Endothelial cell of umbilical vein (primary cell): ENCODE measurements at regions not wholly inside any gene's neighbourhood (a gene's known extent, or its start where the extent isn't known, plus 50 kb on each side); places are given as distances from the start of the nearest gene placed in this dataset.

Experiments used
- BruUV-seq: library from RNA; stranded (reverse); fragments of 400-500 nt; replicated peaks from 2 replicates; lab custom pipeline; 2021; lab: Mats Ljungman, UMichigan
- CTCF ChIA-PET: fragments of 300-600, 350-600 bp; sonication (Branson Sonifier 250); formaldehyde crosslinking; loops from one replicate; lab custom pipeline; 2021; ENCODE audit warnings: antibody characterized with exemption, inconsistent platforms; lab: Charles Lee
- POLR2A ChIA-PET: fragments of 300-600, 350-600 bp; sonication (Branson Sonifier 250); formaldehyde crosslinking; loops from one replicate; lab custom pipeline; 2021; ENCODE audit warnings: antibody characterized with exemption, inconsistent platforms; lab: Charles Lee
- DNase-seq: peaks from one replicate; pipeline ENCODE4 v3.0.0-alpha.2; 2011; ENCODE audit warnings: low read depth, low spot score
- FAIRE-seq: peaks from 2 replicates; lab custom pipeline; 2011; peaks lifted over from hg19 to GRCh38; lab: Jason Lieb, UNC
- H2AFZ ChIP-seq: 2 replicates; pipeline ENCODE4 v1.6.0; 2012; ENCODE audit warnings: low read depth, low read length, control low read depth, inconsistent platforms
- H3K27ac ChIP-seq: 2 replicates; pipeline ENCODE4 v1.5.1; 2011; ENCODE audit warnings: low read depth, mild to moderate bottlenecking, control low read depth, low read length, moderate library complexity; ENCODE audit not compliant: insufficient read depth
- H3K27me3 ChIP-seq, 2 experiments: 2 replicates each; pipeline versions ENCODE4 v1.6.0 to v1.6.1; 2011; ENCODE audit warnings: low read length in 2 of 2, mixed read lengths in 1 of 2; ENCODE audit not compliant: control insufficient read depth in 2 of 2, insufficient read depth in 2 of 2
- H3K36me3 ChIP-seq, 2 experiments: 2 replicates in 1 of 2; 3 replicates in 1 of 2; pipeline ENCODE4 v1.5.1; 2011; ENCODE audit warnings: low read length in 2 of 2, mild to moderate bottlenecking in 1 of 2, moderate library complexity in 1 of 2; ENCODE audit not compliant: control insufficient read depth in 2 of 2, insufficient read depth in 2 of 2; ENCODE audit errors: extremely low read depth in 1 of 2
- H3K4me1 ChIP-seq: 3 replicates; pipeline ENCODE4 v1.5.1; 2011; ENCODE audit warnings: mild to moderate bottlenecking, low read length; ENCODE audit not compliant: control insufficient read depth, insufficient read depth; ENCODE audit errors: extremely low read depth
- H3K4me2 ChIP-seq: 2 replicates; pipeline ENCODE4 v1.6.1; 2011; ENCODE audit warnings: low read length, control low read depth, mixed read lengths; ENCODE audit not compliant: insufficient read depth
- H3K4me3 ChIP-seq, 3 experiments: fragments of 200-600 bp in 1 of 3; sonication (generic), shearing (Covaris generic) in 1 of 3; replicated peaks in 1 of 3; 2 replicates each; pipeline ENCODE4 v1.5.1; 2011 to 2016; ENCODE audit warnings: control low read depth in 3 of 3, low read length in 3 of 3, mild to moderate bottlenecking in 2 of 3, inconsistent platforms in 1 of 3, low read depth in 1 of 3, moderate library complexity in 1 of 3; ENCODE audit not compliant: insufficient read depth in 1 of 3
- H3K79me2 ChIP-seq: 2 replicates; pipeline ENCODE4 v1.6.0; 2012; ENCODE audit warnings: low read length, inconsistent platforms; ENCODE audit not compliant: control insufficient read depth, insufficient read depth
- H3K9ac ChIP-seq: replicated peaks from 2 replicates; pipeline ENCODE3; 2011; ENCODE audit warnings: low read length, control low read depth; ENCODE audit not compliant: insufficient read depth; ENCODE audit errors: extremely low read depth
- H3K9me1 ChIP-seq: replicated peaks from 3 replicates; pipeline ENCODE4 v1.6.0; 2011; ENCODE audit warnings: mild to moderate bottlenecking, low read length; ENCODE audit not compliant: control insufficient read depth, insufficient read depth; ENCODE audit errors: extremely low read depth
- H3K9me3 ChIP-seq: replicated peaks from 2 replicates; pipeline ENCODE4 v1.5.1; 2012; ENCODE audit warnings: low read length, inconsistent platforms; ENCODE audit not compliant: control insufficient read depth, insufficient read depth
- H4K20me1 ChIP-seq: replicated peaks from 2 replicates; pipeline ENCODE3; 2011; ENCODE audit warnings: mild to moderate bottlenecking, low read length; ENCODE audit not compliant: control insufficient read depth, insufficient read depth; ENCODE audit errors: extremely low read depth
- EZH2 ChIP-seq: IDR thresholded peaks from 2 replicates; pipeline ENCODE4 v1.6.1; 2012; ENCODE audit warnings: borderline replicate concordance, low read depth, mild to moderate bottlenecking, moderate library complexity, low read length, inconsistent platforms; ENCODE audit not compliant: severe bottlenecking
- FOS ChIP-seq: IDR thresholded peaks from 2 replicates; pipeline ENCODE4 v1.6.1; 2011; ENCODE audit warnings: mild to moderate bottlenecking, low read length, moderate library complexity, borderline replicate concordance; ENCODE audit not compliant: insufficient read depth
- GATA2 ChIP-seq: IDR thresholded peaks from 2 replicates; pipeline ENCODE4 v1.7.0; 2011; ENCODE audit warnings: low read depth, mild to moderate bottlenecking, moderate library complexity, mixed read lengths, low read length; ENCODE audit not compliant: insufficient read length, insufficient read depth
- JUN ChIP-seq: IDR thresholded peaks from 2 replicates; pipeline ENCODE4 v1.6.1; 2011; ENCODE audit warnings: borderline replicate concordance, low read depth; ENCODE audit not compliant: insufficient read length, insufficient read depth
- MYC ChIP-seq: IDR thresholded peaks from one replicate; pipeline ENCODE4 v1.6.1; 2011; ENCODE audit warnings: mild to moderate bottlenecking, low read depth, low read length
- POLR2A ChIP-seq: IDR thresholded peaks from 2 replicates; pipeline ENCODE4 v1.6.1; 2012; ENCODE audit warnings: low read depth, mild to moderate bottlenecking, control low read depth, low read length
- POLR2AphosphoS5 ChIP-seq: IDR thresholded peaks from 2 replicates; pipeline ENCODE4 v1.6.1; 2012; ENCODE audit warnings: low read depth, mild to moderate bottlenecking, control low read depth, low read length, moderate library complexity; ENCODE audit not compliant: insufficient read depth
- dilution Hi-C: fragments of 300-500 bp; cut with MboI; formaldehyde crosslinking; loops from one replicate; pipeline ENCODE4 v1.15.0; 2019; ENCODE audit warnings: low sequenced_read_pairs; ENCODE audit not compliant: extremely low pct_ligation_motif_present
- intact Hi-C: fragments of 100-400 bp; cut with micrococcal nuclease; formaldehyde crosslinking; loops from one replicate; pipeline ENCODE4 v1.10.0; 2022
- TF ChIP-seq, protein P1 (sequence below), 2 donors: IDR thresholded peaks; 1 replicate in 1 of 2; 2 replicates in 1 of 2; pipeline ENCODE4 v1.5.1; 2011; ENCODE audit warnings: low read length in 2 of 2, mild to moderate bottlenecking in 2 of 2, moderate library complexity in 2 of 2, control low read depth in 1 of 2, inconsistent platforms in 1 of 2, low read depth in 1 of 2; ENCODE audit not compliant: insufficient read depth in 1 of 2; ENCODE audit errors: extremely low read depth in 1 of 2
- TF ChIP-seq, protein P2 (sequence below): IDR thresholded peaks from 2 replicates; pipeline ENCODE4 v1.6.1; 2011; ENCODE audit not compliant: insufficient read depth, insufficient read length

DNA sequence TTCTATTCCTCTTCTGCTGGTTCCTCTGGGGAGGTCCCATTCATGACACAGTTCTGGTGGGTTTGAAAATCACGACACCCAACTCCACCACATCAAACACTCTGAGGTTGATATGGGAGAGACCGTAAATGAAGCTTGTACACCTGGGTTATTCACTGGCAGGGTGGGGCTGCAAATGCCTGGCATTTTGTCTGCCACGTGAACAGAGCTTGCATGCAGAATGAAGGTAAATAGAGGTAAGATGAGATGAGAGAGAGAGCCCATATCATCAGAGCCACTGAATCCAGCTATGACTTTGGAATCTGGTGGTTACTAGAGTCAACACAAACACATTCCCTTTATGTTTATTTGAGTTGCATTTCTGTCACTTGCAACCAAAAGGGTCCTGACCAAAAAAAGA is 97.4 kb downstream of the BANF2 start:
- DNase-seq (no peak), FAIRE-seq (no peak)
- CTCF ChIA-PET: interaction anchor here (1.4 kb wide), 1 partner anchor 15 kb away, joined by 3 read pairs; no protein-coding TSS in a partner anchor
- H4K20me1 ChIP-seq: no peaks in the 10 kb centered on the region
- H3K36me3 ChIP-seq: no peaks in the 10 kb centered on the region
- dilution Hi-C loops: no loop called here
- no peak overlapping the region for H2AFZ ChIP-seq
- H3K4me1 ChIP-seq: no peaks in the 10 kb centered on the region
- no peak overlapping the region for H3K27ac ChIP-seq
- H3K4me2 ChIP-seq: no peak overlapping the region
- TF ChIP-seq POLR2AphosphoS5 (no peak), JUN (no peak), MYC (no peak), EZH2 (no peak), FOS (no peak), GATA2 (no peak), POLR2A (no peak)
- TF ChIP-seq, protein P1, sequence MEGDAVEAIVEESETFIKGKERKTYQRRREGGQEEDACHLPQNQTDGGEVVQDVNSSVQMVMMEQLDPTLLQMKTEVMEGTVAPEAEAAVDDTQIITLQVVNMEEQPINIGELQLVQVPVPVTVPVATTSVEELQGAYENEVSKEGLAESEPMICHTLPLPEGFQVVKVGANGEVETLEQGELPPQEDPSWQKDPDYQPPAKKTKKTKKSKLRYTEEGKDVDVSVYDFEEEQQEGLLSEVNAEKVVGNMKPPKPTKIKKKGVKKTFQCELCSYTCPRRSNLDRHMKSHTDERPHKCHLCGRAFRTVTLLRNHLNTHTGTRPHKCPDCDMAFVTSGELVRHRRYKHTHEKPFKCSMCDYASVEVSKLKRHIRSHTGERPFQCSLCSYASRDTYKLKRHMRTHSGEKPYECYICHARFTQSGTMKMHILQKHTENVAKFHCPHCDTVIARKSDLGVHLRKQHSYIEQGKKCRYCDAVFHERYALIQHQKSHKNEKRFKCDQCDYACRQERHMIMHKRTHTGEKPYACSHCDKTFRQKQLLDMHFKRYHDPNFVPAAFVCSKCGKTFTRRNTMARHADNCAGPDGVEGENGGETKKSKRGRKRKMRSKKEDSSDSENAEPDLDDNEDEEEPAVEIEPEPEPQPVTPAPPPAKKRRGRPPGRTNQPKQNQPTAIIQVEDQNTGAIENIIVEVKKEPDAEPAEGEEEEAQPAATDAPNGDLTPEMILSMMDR (IDR thresholded peaks at IDR 0.05; ENCODE audit: extremely low read depth in 1 of 2, insufficient read depth in 1 of 2, low read depth in 1 of 2, low read length in 2 of 2): no peak
- TF ChIP-seq, protein P2, sequence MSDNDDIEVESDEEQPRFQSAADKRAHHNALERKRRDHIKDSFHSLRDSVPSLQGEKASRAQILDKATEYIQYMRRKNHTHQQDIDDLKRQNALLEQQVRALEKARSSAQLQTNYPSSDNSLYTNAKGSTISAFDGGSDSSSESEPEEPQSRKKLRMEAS: no peak
- peaks cover 8 to 12% of the 10 kb centered on the region in 2 experiments for H3K27me3 ChIP-seq
- no peaks in the 10 kb centered on the region for H3K9me1 ChIP-seq
- no peak overlapping the region for H3K9ac ChIP-seq
- no peaks in the 10 kb centered on the region for H3K79me2 ChIP-seq
- intact Hi-C loops: no loop called here
- POLR2A ChIA-PET: no interaction called here
- no peak overlapping the region for H3K4me3 ChIP-seq
- no peaks in the 10 kb centered on the region for H3K9me3 ChIP-seq
- BruUV-seq: no TSS peak
